GM12878 (cell line): ENCODE measurements at regions not wholly inside any gene's neighbourhood (a gene's known extent, or its start where the extent isn't known, plus 50 kb on each side); places are given as distances from the start of the nearest gene placed in this dataset.

Experiments used
- ATAC-seq: fragments of 200-7000 bp; cut with Tn5 transposase; 3 replicates; pipeline ENCODE4 v1.9.1; 2020; ENCODE audit warnings: mild to moderate bottlenecking, moderate library complexity
- BruUV-seq: library from RNA; stranded (reverse); fragments of 400-500 nt; replicated peaks from 2 replicates; lab custom pipeline; 2021; lab: Mats Ljungman, UMichigan
- CTCF ChIA-PET: fragments of 300-600 bp; sonication (Branson Sonifier 250); formaldehyde crosslinking; extraction: SDS; loops from one replicate; lab custom pipeline; 2021; ENCODE audit warnings: inconsistent platforms; lab: Yijun Ruan, JAX
- POLR2A ChIA-PET: fragments of 350-600 bp; formaldehyde crosslinking; extraction: SDS; loops from one replicate; lab custom pipeline; 2021; ENCODE audit warnings: inconsistent platforms; lab: Charles Lee
- RAD21 ChIA-PET: fragments of 300-600 bp; sonication (Branson Sonifier 250); formaldehyde crosslinking; loops from one replicate; lab custom pipeline; 2023; ENCODE audit warnings: antibody characterized with exemption; ENCODE audit not compliant: unreplicated experiment; lab: Charles Lee
- SMC1A ChIA-PET: fragments of 300-600 bp; sonication (Branson Sonifier 250); formaldehyde crosslinking; loops from one replicate; lab custom pipeline; 2023; ENCODE audit not compliant: unreplicated experiment, uncharacterized antibody; lab: Charles Lee
- DNase-seq: peaks from one replicate; pipeline ENCODE4 v3.0.0-alpha.2; 2011; ENCODE audit warnings: low read depth, low spot score
- FAIRE-seq: peaks from 3 replicates; lab custom pipeline; 2011; peaks lifted over from hg19 to GRCh38; lab: Jason Lieb, UNC
- H2AFZ ChIP-seq: 2 replicates; pipeline ENCODE4 v1.6.0; 2011; ENCODE audit warnings: low read depth, low read length, control low read depth; ENCODE audit not compliant: control insufficient read depth
- H3K27ac ChIP-seq: 2 replicates; pipeline ENCODE4 v1.5.1; 2011; ENCODE audit warnings: control low read depth; ENCODE audit not compliant: control insufficient read depth, insufficient read depth
- H3K27me3 ChIP-seq, 2 experiments: replicated peaks in 1 of 2; 2 replicates each; pipeline versions ENCODE4 v1.6.0 to v1.6.1; 2011; ENCODE audit warnings: low read length in 1 of 2; ENCODE audit not compliant: control insufficient read depth in 2 of 2, insufficient read depth in 2 of 2
- H3K36me3 ChIP-seq, 2 experiments: 2 replicates each; pipeline ENCODE4 v1.5.1; 2011; ENCODE audit warnings: low read length in 1 of 2; ENCODE audit not compliant: control insufficient read depth in 2 of 2, insufficient read depth in 2 of 2
- H3K4me1 ChIP-seq: 2 replicates; pipeline ENCODE4 v1.6.1; 2011; ENCODE audit warnings: mild to moderate bottlenecking, low read length, moderate library complexity, mixed read lengths; ENCODE audit not compliant: control insufficient read depth, insufficient read depth
- H3K4me2 ChIP-seq: 2 replicates; pipeline ENCODE4 v1.6.0; 2011; ENCODE audit warnings: control low read depth; ENCODE audit not compliant: control insufficient read depth, insufficient read depth
- H3K4me3 ChIP-seq: fragments of 200-600 bp; sonication (generic); 2 replicates; pipeline ENCODE4 v1.5.1; 2016
- H3K79me2 ChIP-seq: 2 replicates; pipeline ENCODE4 v1.6.0; 2011; ENCODE audit warnings: low read length; ENCODE audit not compliant: control insufficient read depth, insufficient read depth
- H3K9ac ChIP-seq: 2 replicates; pipeline ENCODE4 v1.8.0; 2011; ENCODE audit warnings: low read length, control low read depth, mixed read lengths; ENCODE audit not compliant: control insufficient read depth, insufficient read depth
- H3K9me3 ChIP-seq: replicated peaks from 3 replicates; pipeline ENCODE4 v1.5.1; 2011; ENCODE audit warnings: mild to moderate bottlenecking, low read length; ENCODE audit not compliant: control insufficient read depth, insufficient read depth
- H4K20me1 ChIP-seq: 2 replicates; pipeline ENCODE4 v1.6.0; 2011; ENCODE audit not compliant: control insufficient read depth, insufficient read depth
- BRCA1 ChIP-seq: IDR thresholded peaks from 2 replicates; pipeline ENCODE4 v1.6.1; 2011; ENCODE audit warnings: low read depth, low read length, improper control_type of control experiment
- EGR1 ChIP-seq, 2 experiments: IDR thresholded peaks; 1 replicate in 1 of 2; 2 replicates in 1 of 2; pipeline ENCODE4 v1.6.1; 2011 to 2012; ENCODE audit warnings: low read depth in 2 of 2, low read length in 2 of 2, borderline replicate concordance in 1 of 2, mild to moderate bottlenecking in 1 of 2, moderate library complexity in 1 of 2
- GABPA ChIP-seq: IDR thresholded peaks from 2 replicates; pipeline ENCODE4 v1.6.1; 2014; ENCODE audit warnings: antibody characterized with exemption, low read depth, mild to moderate bottlenecking, inconsistent platforms
- MEF2A ChIP-seq: IDR thresholded peaks from 2 replicates; pipeline ENCODE4 v1.6.1; 2011; ENCODE audit warnings: low read depth, mild to moderate bottlenecking, low read length, moderate library complexity; ENCODE audit not compliant: insufficient read depth
- NFYA ChIP-seq: IDR thresholded peaks from 2 replicates; pipeline ENCODE4 v1.6.1; 2011; ENCODE audit warnings: low read depth, mild to moderate bottlenecking, low read length, improper control_type of control experiment, borderline replicate concordance
- NRF1 ChIP-seq: conservative IDR thresholded peaks from 2 replicates; pipeline ENCODE4 v1.6.1; 2011; ENCODE audit warnings: mild to moderate bottlenecking, low read depth, low read length, improper control_type of control experiment
- PRDM15 ChIP-seq: fragments of 450-650 bp; formaldehyde crosslinking; IDR thresholded peaks from 2 replicates; pipeline ENCODE4 v1.4.0; 2020; ENCODE audit warnings: mild to moderate bottlenecking, moderate library complexity
- WGBS: methylation state at CpG from one replicate; pipeline ENCODE4 v1.1.6; 2016; ENCODE audit warnings: low lambda C conversion rate; ENCODE audit not compliant: insufficient replicate concordance, insufficient coverage; ENCODE audit errors: missing lambda C conversion rate; 5-methylcytosine and 5-hydroxymethylcytosine counted together
- in situ Hi-C: fragments of 300-500 bp; cut with MboI; formaldehyde crosslinking; loops from 9 replicates; pipeline ENCODE4 v1.14.3; 2018; ENCODE audit warnings: mixed read lengths
- intact Hi-C: fragments of 100-400 bp; cut with micrococcal nuclease; formaldehyde crosslinking; loops from one replicate; pipeline ENCODE4 v1.14.2; 2022; ENCODE audit not compliant: unreplicated experiment
- TF ChIP-seq, protein P1 (sequence below): fragments of 450-650 bp; IDR thresholded peaks from 2 replicates; pipeline ENCODE4 v1.6.1; 2017; ENCODE audit warnings: mild to moderate bottlenecking
- TF ChIP-seq, protein P2 (sequence below): IDR thresholded peaks from 2 replicates; pipeline ENCODE4 v1.6.1; 2012; ENCODE audit warnings: low read length, inconsistent platforms

DNA sequence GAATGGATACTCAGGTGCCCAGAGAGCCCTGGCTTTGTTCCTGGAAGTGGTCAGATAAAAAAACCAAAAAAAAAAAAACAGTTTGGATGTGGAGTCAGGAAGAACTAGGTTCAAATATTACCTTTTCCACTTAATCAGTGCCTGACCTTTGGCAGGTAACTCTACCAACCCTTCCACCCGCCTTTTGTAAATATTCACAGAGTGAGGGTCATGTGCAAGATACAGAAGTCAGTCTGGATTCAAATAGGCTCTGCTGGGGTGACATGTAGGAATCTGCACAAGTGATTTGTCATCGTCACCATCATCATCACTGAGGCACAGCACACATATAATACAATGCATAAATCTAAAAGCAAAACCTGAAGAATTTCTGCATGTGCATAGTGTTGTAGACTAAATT lies 490.7 kb downstream of the MIAT start (continued):
- TF ChIP-seq, protein P1, sequence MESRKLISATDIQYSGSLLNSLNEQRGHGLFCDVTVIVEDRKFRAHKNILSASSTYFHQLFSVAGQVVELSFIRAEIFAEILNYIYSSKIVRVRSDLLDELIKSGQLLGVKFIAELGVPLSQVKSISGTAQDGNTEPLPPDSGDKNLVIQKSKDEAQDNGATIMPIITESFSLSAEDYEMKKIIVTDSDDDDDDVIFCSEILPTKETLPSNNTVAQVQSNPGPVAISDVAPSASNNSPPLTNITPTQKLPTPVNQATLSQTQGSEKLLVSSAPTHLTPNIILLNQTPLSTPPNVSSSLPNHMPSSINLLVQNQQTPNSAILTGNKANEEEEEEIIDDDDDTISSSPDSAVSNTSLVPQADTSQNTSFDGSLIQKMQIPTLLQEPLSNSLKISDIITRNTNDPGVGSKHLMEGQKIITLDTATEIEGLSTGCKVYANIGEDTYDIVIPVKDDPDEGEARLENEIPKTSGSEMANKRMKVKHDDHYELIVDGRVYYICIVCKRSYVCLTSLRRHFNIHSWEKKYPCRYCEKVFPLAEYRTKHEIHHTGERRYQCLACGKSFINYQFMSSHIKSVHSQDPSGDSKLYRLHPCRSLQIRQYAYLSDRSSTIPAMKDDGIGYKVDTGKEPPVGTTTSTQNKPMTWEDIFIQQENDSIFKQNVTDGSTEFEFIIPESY: no peak
- TF ChIP-seq GABPA: no peak
- no peak for TF ChIP-seq NRF1
- TF ChIP-seq, all 136 proteins: peak for 0

DNA sequence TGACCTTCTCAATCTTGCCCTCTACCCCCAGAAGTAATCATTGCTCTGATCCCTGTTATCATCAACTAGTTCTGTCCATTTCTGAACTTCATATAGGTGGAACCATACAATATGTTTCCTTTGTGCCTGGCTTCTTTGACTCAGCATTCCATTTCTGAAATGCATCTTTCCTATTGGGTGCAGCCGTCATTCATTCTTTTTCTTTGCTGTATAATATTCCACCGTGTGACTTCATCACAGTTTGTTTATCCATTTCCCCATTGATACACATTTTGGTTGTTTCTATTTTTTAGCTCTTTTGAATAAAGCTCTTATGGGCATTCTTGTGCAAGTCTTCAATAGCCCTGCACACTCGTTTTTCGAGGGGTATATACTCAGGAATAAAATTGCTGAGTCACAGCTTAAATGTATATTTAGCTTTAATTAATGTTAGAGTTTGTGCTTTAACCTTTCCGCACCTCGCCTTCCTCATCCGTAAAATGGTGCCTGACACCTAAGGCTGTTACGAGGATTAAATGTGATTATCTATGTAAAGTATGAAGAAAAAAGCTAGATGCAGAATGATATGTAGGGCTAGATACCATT lies 491.6 kb downstream of the MIAT start:
- ATAC-seq: no peak
- ChIA-PET POLR2A (no interaction called here), SMC1A (no interaction called here), RAD21 (no interaction called here), CTCF (interaction anchor here (0.7 kb wide), 1 partner anchor 389 kb away, joined by 3 read pairs; no protein-coding TSS in a partner anchor)
- FAIRE-seq: no peak
- Histone ChIP-seq H3K9ac (no peak overlapping the region), H3K9me3 (no peaks in the 10 kb centered on the region; the same call in 2 of the 3 replicates), H3K4me3 (no peak overlapping the region), H3K27me3 (no peaks in the 10 kb centered on the region), H3K79me2 (no peaks in the 10 kb centered on the region), H3K4me1 (no peaks in the 10 kb centered on the region), H3K27ac (no peak overlapping the region), H4K20me1 (no peaks in the 10 kb centered on the region), H3K36me3 (no peaks in the 10 kb centered on the region), H2AFZ (no peak overlapping the region), H3K4me2 (no peak overlapping the region)
- DNase-seq: no peak
- TF ChIP-seq NFYA: no peak
- no peak for TF ChIP-seq EGR1 (IDR thresholded peaks at IDR 0.05; ENCODE audit: borderline replicate concordance in 1 of 2, low read depth in 2 of 2, low read length in 2 of 2)
- TF ChIP-seq PRDM15 (CRISPR knock-in tag): no peak
- TF ChIP-seq MEF2A: no peak
- TF ChIP-seq, protein P2, sequence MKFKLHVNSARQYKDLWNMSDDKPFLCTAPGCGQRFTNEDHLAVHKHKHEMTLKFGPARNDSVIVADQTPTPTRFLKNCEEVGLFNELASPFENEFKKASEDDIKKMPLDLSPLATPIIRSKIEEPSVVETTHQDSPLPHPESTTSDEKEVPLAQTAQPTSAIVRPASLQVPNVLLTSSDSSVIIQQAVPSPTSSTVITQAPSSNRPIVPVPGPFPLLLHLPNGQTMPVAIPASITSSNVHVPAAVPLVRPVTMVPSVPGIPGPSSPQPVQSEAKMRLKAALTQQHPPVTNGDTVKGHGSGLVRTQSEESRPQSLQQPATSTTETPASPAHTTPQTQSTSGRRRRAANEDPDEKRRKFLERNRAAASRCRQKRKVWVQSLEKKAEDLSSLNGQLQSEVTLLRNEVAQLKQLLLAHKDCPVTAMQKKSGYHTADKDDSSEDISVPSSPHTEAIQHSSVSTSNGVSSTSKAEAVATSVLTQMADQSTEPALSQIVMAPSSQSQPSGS: no peak
- TF ChIP-seq BRCA1: no peak
- BruUV-seq: no TSS peak
- in situ Hi-C loops: no loop called here
- intact Hi-C loops: no loop called here
- WGBS: 51% methylated on average over 8 of the region's 8 CpGs
